ENCODE measurements at regions not wholly inside any gene's neighbourhood (a gene's known extent, or its start where the extent isn't known, plus 50 kb on each side); places are given as distances from the start of the nearest gene placed in this dataset.

- Histone ChIP-seq H3K27ac (ENCODE audit: low read depth, low read length) (no peak overlapping the region), H3K4me1 (ENCODE audit: control insufficient read depth in 1 of 2, insufficient read depth in 2 of 2, low read length in 2 of 2) (no peaks in the 10 kb centered on the region), H3K36me3 (ENCODE audit: control insufficient read depth in 1 of 2, insufficient read depth in 2 of 2, low read length in 2 of 2) (no peaks in the 10 kb centered on the region), H3K9ac (ENCODE audit: low read depth in 1 of 2, low read length in 2 of 2) (no peak overlapping the region), H3K9me3 (ENCODE audit: control insufficient read depth in 1 of 2, low read length in 2 of 2) (no peaks in the 10 kb centered on the region), H3K27me3 (ENCODE audit: control insufficient read depth in 1 of 2, insufficient read depth in 2 of 2, low read length in 2 of 2) (peaks cover 0 to under 1% of the 10 kb centered on the region in 2 donors), H3K4me3 (ENCODE audit: low read depth in 1 of 2, low read length in 2 of 2) (no peak overlapping the region)
Observed at GRCh38 chr1:226487921-226488320, 60.6 kb upstream of the STUM start.

DNA sequence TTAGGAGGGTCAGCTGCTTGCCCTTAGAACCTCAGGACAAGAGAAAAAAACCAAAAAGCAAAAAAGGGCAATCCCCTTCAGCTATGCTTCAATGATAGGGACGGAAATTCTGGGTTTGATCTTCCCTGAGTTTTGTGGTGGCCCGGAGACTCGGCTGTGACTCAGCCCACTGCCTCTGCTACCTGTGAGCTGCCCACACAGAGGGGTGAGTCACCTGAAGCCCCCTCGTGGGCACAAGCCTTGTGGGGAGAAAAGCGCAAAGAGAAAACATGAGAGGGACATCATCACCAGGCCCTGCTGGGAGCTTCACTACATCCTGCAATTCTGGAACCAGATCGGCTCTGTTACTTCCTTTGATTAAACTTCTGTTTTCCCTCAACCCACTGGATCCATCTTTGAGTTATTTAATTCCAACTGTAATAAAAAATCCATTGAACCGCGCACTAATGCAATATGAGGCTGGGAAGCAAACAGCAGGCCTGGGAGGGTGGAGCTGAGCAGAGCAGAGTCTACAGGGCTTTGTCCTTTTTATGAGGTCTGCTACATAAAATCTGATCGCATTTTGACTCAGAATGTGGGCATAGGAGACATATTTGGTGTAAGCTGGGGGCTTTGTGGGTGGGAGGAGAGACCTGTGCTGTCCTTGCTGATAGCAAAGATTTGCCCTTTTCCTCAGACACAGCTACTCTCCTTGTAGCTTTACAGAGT lies 58.7 kb upstream of the STUM start:
- Histone ChIP-seq H3K4me3 (ENCODE audit: low read depth in 1 of 2, low read length in 2 of 2) (no peak overlapping the region), H3K9ac (ENCODE audit: low read depth in 1 of 2, low read length in 2 of 2) (no peak overlapping the region), H3K9me3 (ENCODE audit: control insufficient read depth in 1 of 2, low read length in 2 of 2) (no peaks in the 10 kb centered on the region), H3K36me3 (ENCODE audit: control insufficient read depth in 1 of 2, insufficient read depth in 2 of 2, low read length in 2 of 2) (no peaks in the 10 kb centered on the region), H3K27ac (ENCODE audit: low read depth, low read length) (no peak overlapping the region), H3K27me3 (ENCODE audit: control insufficient read depth in 1 of 2, insufficient read depth in 2 of 2, low read length in 2 of 2) (no peaks in the 10 kb centered on the region), H3K4me1 (ENCODE audit: control insufficient read depth in 1 of 2, insufficient read depth in 2 of 2, low read length in 2 of 2) (no peaks in the 10 kb centered on the region)

- Histone ChIP-seq H3K4me1 (ENCODE audit: control insufficient read depth in 1 of 2, insufficient read depth in 2 of 2, low read length in 2 of 2) (no peaks in the 10 kb centered on the region), H3K9me3 (ENCODE audit: control insufficient read depth in 1 of 2, low read length in 2 of 2) (no peaks in the 10 kb centered on the region), H3K4me3 (ENCODE audit: low read depth in 1 of 2, low read length in 2 of 2) (no peak overlapping the region), H3K36me3 (ENCODE audit: control insufficient read depth in 1 of 2, insufficient read depth in 2 of 2, low read length in 2 of 2) (no peaks in the 10 kb centered on the region), H3K27me3 (ENCODE audit: control insufficient read depth in 1 of 2, insufficient read depth in 2 of 2, low read length in 2 of 2) (no peaks in the 10 kb centered on the region), H3K27ac (ENCODE audit: low read depth, low read length) (no peak overlapping the region), H3K9ac (ENCODE audit: low read depth in 1 of 2, low read length in 2 of 2) (no peak overlapping the region)
Observed at GRCh38 chr1:226490426-226490809, 58.1 kb upstream of the STUM start.

GRCh38 chr1:226491093-226491850 lies 57.3 kb upstream of the STUM start:
- no peaks in the 10 kb centered on the region for H3K27me3 ChIP-seq (ENCODE audit: control insufficient read depth in 1 of 2, insufficient read depth in 2 of 2, low read length in 2 of 2)
- no peak overlapping the region for H3K27ac ChIP-seq (ENCODE audit: low read depth, low read length)
- H3K9me3 ChIP-seq (ENCODE audit: control insufficient read depth in 1 of 2, low read length in 2 of 2) = no peaks in the 10 kb centered on the region
- no peaks in the 10 kb centered on the region for H3K4me1 ChIP-seq (ENCODE audit: control insufficient read depth in 1 of 2, insufficient read depth in 2 of 2, low read length in 2 of 2)
- no peak overlapping the region for H3K9ac ChIP-seq (ENCODE audit: low read depth in 1 of 2, low read length in 2 of 2)
- no peaks in the 10 kb centered on the region for H3K36me3 ChIP-seq (ENCODE audit: control insufficient read depth in 1 of 2, insufficient read depth in 2 of 2, low read length in 2 of 2)
- H3K4me3 ChIP-seq (ENCODE audit: low read depth in 1 of 2, low read length in 2 of 2) = no peak overlapping the region

DNA sequence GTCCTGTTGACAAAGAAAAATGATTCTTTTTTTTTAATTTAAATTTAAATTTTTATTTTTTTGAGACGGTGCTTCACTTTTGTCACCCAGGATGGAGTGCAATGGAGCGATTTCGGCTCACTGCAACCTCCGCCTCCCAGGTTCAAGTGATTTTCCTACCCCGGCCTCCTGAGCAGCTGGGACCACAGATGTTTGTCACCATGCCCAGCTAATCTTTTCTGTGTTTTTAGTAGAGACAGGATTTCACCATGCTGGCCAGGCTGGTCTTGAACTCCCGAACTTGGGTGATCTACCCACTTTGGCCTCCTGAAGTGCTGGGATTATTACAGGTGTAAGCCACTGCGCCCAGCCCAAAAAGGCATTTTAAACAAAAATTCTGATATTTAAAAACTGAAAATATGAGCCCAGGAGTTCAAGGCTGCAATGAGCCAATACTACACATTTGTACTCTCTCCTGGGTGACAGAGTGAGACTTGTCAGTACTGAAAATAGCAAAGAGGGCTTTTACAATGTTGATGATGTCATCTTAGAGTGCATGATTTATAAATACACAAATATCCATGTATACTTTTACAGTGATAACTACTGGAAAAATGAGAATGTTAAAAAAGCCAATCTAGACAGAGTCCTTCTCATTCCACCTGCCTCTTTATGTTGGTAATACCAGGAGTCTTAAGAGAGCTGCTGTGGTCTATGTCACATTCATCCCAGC lies 56.0 kb upstream of the STUM start:
- no peaks in the 10 kb centered on the region for H3K9me3 ChIP-seq (ENCODE audit: control insufficient read depth in 1 of 2, low read length in 2 of 2)
- H3K4me3 ChIP-seq (ENCODE audit: low read depth in 1 of 2, low read length in 2 of 2) = no peak overlapping the region
- no peak overlapping the region for H3K9ac ChIP-seq (ENCODE audit: low read depth in 1 of 2, low read length in 2 of 2)
- H3K27me3 ChIP-seq (ENCODE audit: control insufficient read depth in 1 of 2, insufficient read depth in 2 of 2, low read length in 2 of 2) = no peaks in the 10 kb centered on the region
- no peaks in the 10 kb centered on the region for H3K4me1 ChIP-seq (ENCODE audit: control insufficient read depth in 1 of 2, insufficient read depth in 2 of 2, low read length in 2 of 2)
- no peaks in the 10 kb centered on the region for H3K36me3 ChIP-seq (ENCODE audit: control insufficient read depth in 1 of 2, insufficient read depth in 2 of 2, low read length in 2 of 2)
- H3K27ac ChIP-seq (ENCODE audit: low read depth, low read length) = no peak overlapping the region

DNA sequence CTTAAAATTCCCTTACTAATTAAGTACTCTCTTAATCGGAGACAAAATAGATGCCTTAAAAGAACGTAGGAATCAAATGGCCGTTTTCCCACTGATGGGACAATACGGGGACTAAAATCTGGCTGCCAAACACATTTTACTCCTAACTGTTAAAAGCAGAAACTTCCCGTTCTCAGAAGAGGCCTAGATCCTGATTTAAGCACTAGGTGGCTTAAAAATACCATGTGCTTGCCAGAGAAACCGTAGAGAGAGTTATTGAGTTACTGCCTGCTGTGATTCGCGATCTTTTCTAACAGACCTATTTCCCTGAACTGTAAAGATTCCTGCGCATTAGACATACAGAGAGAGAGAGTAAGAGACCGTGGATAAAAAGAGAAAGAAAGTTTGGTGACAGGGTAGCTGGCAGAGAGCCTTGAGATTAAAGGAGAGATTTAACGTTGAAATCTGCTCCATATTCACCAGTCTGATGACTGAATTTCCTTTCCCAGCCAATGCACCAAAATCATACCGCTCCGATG lies 54.4 kb upstream of the STUM start:
- Histone ChIP-seq H3K4me3 (ENCODE audit: low read depth in 1 of 2, low read length in 2 of 2) (no peak overlapping the region), H3K9me3 (ENCODE audit: control insufficient read depth in 1 of 2, low read length in 2 of 2) (no peaks in the 10 kb centered on the region), H3K27ac (ENCODE audit: low read depth, low read length) (no peak overlapping the region), H3K27me3 (ENCODE audit: control insufficient read depth in 1 of 2, insufficient read depth in 2 of 2, low read length in 2 of 2) (no peaks in the 10 kb centered on the region), H3K9ac (ENCODE audit: low read depth in 1 of 2, low read length in 2 of 2) (no peak overlapping the region), H3K36me3 (ENCODE audit: control insufficient read depth in 1 of 2, insufficient read depth in 2 of 2, low read length in 2 of 2) (no peaks in the 10 kb centered on the region), H3K4me1 (ENCODE audit: control insufficient read depth in 1 of 2, insufficient read depth in 2 of 2, low read length in 2 of 2) (no peaks in the 10 kb centered on the region)

DNA sequence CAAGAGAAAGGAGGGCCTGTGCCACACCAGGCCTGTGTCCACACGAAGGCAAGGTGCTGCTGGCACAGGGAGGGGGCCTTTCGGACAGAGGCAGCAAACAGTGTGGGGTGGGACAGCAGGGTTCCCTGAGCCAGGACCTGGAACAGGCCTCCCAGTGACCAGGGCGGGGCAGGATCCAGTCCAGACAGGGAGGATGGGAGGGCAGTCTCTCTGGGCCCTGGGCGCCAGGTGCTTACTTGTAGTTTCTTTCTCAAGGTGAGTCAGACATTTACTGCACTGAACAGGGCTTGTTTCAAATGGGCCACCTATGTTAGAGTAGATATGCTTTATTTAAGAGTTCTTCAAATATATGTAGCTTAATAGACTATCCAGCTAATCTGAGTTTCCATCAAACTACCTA lies 52.8 kb upstream of the STUM start:
- no peaks in the 10 kb centered on the region for H3K36me3 ChIP-seq (ENCODE audit: control insufficient read depth in 1 of 2, insufficient read depth in 2 of 2, low read length in 2 of 2)
- no peak overlapping the region for H3K9ac ChIP-seq (ENCODE audit: low read depth in 1 of 2, low read length in 2 of 2)
- no peak overlapping the region for H3K4me3 ChIP-seq (ENCODE audit: low read depth in 1 of 2, low read length in 2 of 2)
- H3K27ac ChIP-seq (ENCODE audit: low read depth, low read length) = no peak overlapping the region
- H3K4me1 ChIP-seq (ENCODE audit: control insufficient read depth in 1 of 2, insufficient read depth in 2 of 2, low read length in 2 of 2) = no peaks in the 10 kb centered on the region
- no peaks in the 10 kb centered on the region for H3K9me3 ChIP-seq (ENCODE audit: control insufficient read depth in 1 of 2, low read length in 2 of 2)
- H3K27me3 ChIP-seq (ENCODE audit: control insufficient read depth in 1 of 2, insufficient read depth in 2 of 2, low read length in 2 of 2) = no peaks in the 10 kb centered on the region

DNA sequence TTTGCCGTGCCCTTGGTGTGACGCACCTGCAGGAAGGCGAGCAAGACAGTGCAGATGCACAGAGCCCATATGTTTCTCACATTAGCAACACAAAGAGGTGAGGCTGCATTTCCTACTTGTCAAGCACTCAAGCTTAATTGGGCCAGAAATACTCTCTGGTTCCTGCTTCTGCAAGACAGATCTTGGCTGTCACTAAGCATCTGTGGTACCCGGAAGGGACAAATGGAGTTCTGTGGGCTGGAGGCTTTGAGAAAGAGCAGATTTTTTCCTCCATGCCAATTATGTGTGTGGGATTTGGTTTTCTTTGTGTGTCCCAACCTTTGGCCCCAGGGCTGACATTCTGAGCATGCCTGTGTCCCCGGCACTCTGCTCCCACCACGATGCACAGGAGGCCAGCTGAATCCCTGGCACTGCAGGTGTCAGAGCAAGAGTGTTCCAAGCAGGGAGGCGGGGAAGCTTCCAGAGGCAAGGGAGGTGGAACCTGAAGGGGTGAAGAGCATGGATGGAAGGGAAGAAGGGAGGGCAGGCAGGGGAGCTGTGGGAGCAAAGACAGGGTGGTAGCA lies 52.0 kb upstream of the STUM start:
- Histone ChIP-seq H3K36me3 (ENCODE audit: control insufficient read depth in 1 of 2, insufficient read depth in 2 of 2, low read length in 2 of 2) (no peaks in the 10 kb centered on the region), H3K9me3 (ENCODE audit: control insufficient read depth in 1 of 2, low read length in 2 of 2) (no peaks in the 10 kb centered on the region), H3K27ac (ENCODE audit: low read depth, low read length) (no peak overlapping the region), H3K27me3 (ENCODE audit: control insufficient read depth in 1 of 2, insufficient read depth in 2 of 2, low read length in 2 of 2) (no peaks in the 10 kb centered on the region), H3K9ac (ENCODE audit: low read depth in 1 of 2, low read length in 2 of 2) (no peak overlapping the region), H3K4me1 (ENCODE audit: control insufficient read depth in 1 of 2, insufficient read depth in 2 of 2, low read length in 2 of 2) (no peaks in the 10 kb centered on the region), H3K4me3 (ENCODE audit: low read depth in 1 of 2, low read length in 2 of 2) (no peak overlapping the region)

DNA sequence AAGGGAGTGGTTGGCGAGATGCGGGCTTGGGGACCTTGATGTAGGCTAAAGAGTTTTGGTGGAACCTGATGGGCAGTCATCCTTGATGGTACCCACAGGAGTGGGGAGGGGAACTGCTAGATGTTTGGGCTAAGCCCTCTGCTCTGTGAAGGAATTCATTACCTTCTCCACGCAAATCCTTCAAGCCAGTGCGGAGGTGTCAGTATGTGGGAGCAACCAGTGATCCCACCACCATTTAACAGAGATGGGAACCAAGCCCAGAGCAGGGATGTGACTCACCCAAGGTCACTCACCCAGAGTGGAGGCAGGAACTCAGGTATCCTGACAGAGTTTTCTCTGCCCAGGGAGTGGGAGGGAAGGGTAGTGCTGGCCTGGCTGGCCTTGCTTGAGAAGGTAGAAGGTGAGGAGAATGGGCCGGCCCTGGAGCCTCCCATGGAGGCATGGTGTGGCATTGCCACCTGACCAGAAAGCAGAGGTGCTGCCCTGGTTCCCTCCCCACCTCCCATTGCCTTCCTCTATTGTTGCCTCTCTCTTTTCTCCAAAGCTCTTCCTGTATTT lies 51.2 kb upstream of the STUM start:
- H3K4me1 ChIP-seq (ENCODE audit: control insufficient read depth in 1 of 2, insufficient read depth in 2 of 2, low read length in 2 of 2) = no peaks in the 10 kb centered on the region
- no peaks in the 10 kb centered on the region for H3K9me3 ChIP-seq (ENCODE audit: control insufficient read depth in 1 of 2, low read length in 2 of 2)
- H3K27me3 ChIP-seq (ENCODE audit: control insufficient read depth in 1 of 2, insufficient read depth in 2 of 2, low read length in 2 of 2) = no peaks in the 10 kb centered on the region
- H3K9ac ChIP-seq (ENCODE audit: low read depth in 1 of 2, low read length in 2 of 2) = no peak overlapping the region
- no peak overlapping the region for H3K27ac ChIP-seq (ENCODE audit: low read depth, low read length)
- H3K4me3 ChIP-seq (ENCODE audit: low read depth in 1 of 2, low read length in 2 of 2) = no peak overlapping the region
- H3K36me3 ChIP-seq (ENCODE audit: control insufficient read depth in 1 of 2, insufficient read depth in 2 of 2, low read length in 2 of 2) = no peaks in the 10 kb centered on the region
